Stimulated activated CD8-positive, alpha-beta memory T cell treated with anti-CD3 and anti-CD28 coated beads, Interleukin-7, amount 100 ng/mL, for 1 hour (primary cell): ENCODE measurements at regions not wholly inside any gene's neighbourhood (a gene's known extent, or its start where the extent isn't known, plus 50 kb on each side); places are given as distances from the start of the nearest gene placed in this dataset.

Source experiments
- DNase-seq, 2 donors: peaks; one replicate each; pipeline ENCODE4 v3.0.0-alpha.2; 2020; ENCODE audit warnings: low read depth in 2 of 2

GRCh38 chr21:43317959-43318358, 109.0 kb downstream of the SIK1 start:
- DNase-seq, result no peak

GRCh38 chr21:43317254-43317748, 109.6 kb downstream of the SIK1 start:
- DNase-seq, result no peak

- DNase-seq, result no peak
Observed at GRCh38 chr21:43316156-43316845, 110.6 kb downstream of the SIK1 start.

GRCh38 chr21:43315244-43316137, 111.4 kb downstream of the SIK1 start:
- DNase-seq, result no peak

- DNase-seq, result no peak
Observed at GRCh38 chr21:43313939-43314405, 113.0 kb downstream of the SIK1 start.

- DNase-seq, result no peak
Observed at GRCh38 chr21:43313221-43313938, 113.6 kb downstream of the SIK1 start.

- no peak for DNase-seq
Observed at GRCh38 chr21:43312751-43313169, 114.2 kb downstream of the SIK1 start.

GRCh38 chr21:43312011-43312410, 114.9 kb downstream of the SIK1 start:
- DNase-seq, result no peak

- DNase-seq, result no peak
Observed at GRCh38 chr21:43311301-43311817, 115.6 kb downstream of the SIK1 start.

GRCh38 chr21:43308815-43309283, 118.1 kb downstream of the SIK1 start:
- DNase-seq, result no peak

GRCh38 chr21:43308101-43308814, 118.7 kb downstream of the SIK1 start:
- no peak for DNase-seq

- no peak for DNase-seq
Observed at GRCh38 chr21:43307677-43308070, 119.3 kb downstream of the SIK1 start.

GRCh38 chr21:43306911-43307676, 119.8 kb downstream of the SIK1 start:
- no peak for DNase-seq

GRCh38 chr21:43306391-43306790, 120.5 kb downstream of the SIK1 start:
- DNase-seq, result no peak

GRCh38 chr21:43305811-43306311, 121.1 kb downstream of the SIK1 start:
- no peak for DNase-seq

GRCh38 chr21:43305336-43305665, 121.6 kb downstream of the SIK1 start:
- DNase-seq, result no peak

GRCh38 chr21:43304621-43305335, 122.2 kb downstream of the SIK1 start:
- DNase-seq, result no peak

- no peak for DNase-seq
Observed at GRCh38 chr21:43304206-43304605, 122.7 kb downstream of the SIK1 start.
